Esophagus muscularis mucosa (tissue), 4 donors: ENCODE measurements at regions not wholly inside any gene's neighbourhood (a gene's known extent, or its start where the extent isn't known, plus 50 kb on each side); places are given as distances from the start of the nearest gene placed in this dataset.

Experiments
- DNase-seq: peaks from one replicate; pipeline ENCODE4 v3.0.0-alpha.2; 2017; ENCODE audit errors: extremely low spot score
- H3K27ac ChIP-seq, 4 donors: fragments of 200-600 bp; sonication (generic); replicated peaks in 1 of 4; 1 replicate in 3 of 4; 2 replicates in 1 of 4; pipeline ENCODE4 v1.5.1; 2016 to 2019; ENCODE audit warnings: mild to moderate bottlenecking in 1 of 4
- H3K27me3 ChIP-seq, 4 donors: fragments of 200-600 bp; sonication (generic); one replicate each; pipeline versions ENCODE4 v1.5.1 to v1.6.0; 2016 to 2019
- H3K36me3 ChIP-seq, 4 donors: fragments of 200-600 bp; sonication (generic); one replicate each; pipeline ENCODE4 v1.5.1; 2016 to 2019
- H3K4me1 ChIP-seq, 4 donors: fragments of 200-600 bp; sonication (generic); one replicate each; pipeline ENCODE4 v1.5.1; 2016 to 2019
- H3K4me3 ChIP-seq, 4 donors: fragments of 200-600 bp; sonication (generic); 1 replicate in 2 of 4; 2 replicates in 2 of 4; pipeline ENCODE4 v1.5.1; 2016 to 2019; ENCODE audit warnings: mild to moderate bottlenecking in 4 of 4, moderate library complexity in 1 of 4
- H3K9me3 ChIP-seq, 4 donors: fragments of 200-600 bp; sonication (generic); 1 replicate in 3 of 4; 2 replicates in 1 of 4; pipeline ENCODE4 v1.5.1; 2016 to 2019
- CTCF ChIP-seq, 3 experiments: fragments of 200-600 bp in 2 of 3; fragments of 450-650 bp in 1 of 3; sonication (generic) in 2 of 3; IDR thresholded peaks; one replicate each; pipeline ENCODE4 v1.5.1; 2017 to 2019; ENCODE audit warnings: antibody characterized with exemption in 3 of 3, mild to moderate bottlenecking in 2 of 3, moderate library complexity in 1 of 3
- EP300 ChIP-seq: sonication (generic); formaldehyde crosslinking; IDR thresholded peaks from one replicate; pipeline ENCODE4 v1.6.1; 2017; ENCODE audit warnings: antibody characterized with exemption
- POLR2A ChIP-seq: fragments of 450-650 bp; IDR thresholded peaks from one replicate; pipeline ENCODE4 v1.6.1; 2017; ENCODE audit warnings: antibody characterized with exemption, moderate library complexity, mild to moderate bottlenecking, low read depth
- POLR2AphosphoS5 ChIP-seq, 2 donors: sonication (generic); formaldehyde crosslinking; IDR thresholded peaks; one replicate each; pipeline ENCODE4 v1.6.1; 2017; ENCODE audit warnings: antibody characterized with exemption in 2 of 2
- WGBS: methylation state at CpG from one replicate; pipeline ENCODE4 v1.1.5; 2018; 5-methylcytosine and 5-hydroxymethylcytosine counted together
- intact Hi-C: fragments of 100-400 bp; cut with DNase I; formaldehyde crosslinking; loops from one replicate; pipeline ENCODE4 v1.15.1; 2023

- no peak for DNase-seq
Observed at GRCh38 chr12:114478865-114479264, 72.9 kb upstream of the TBX5 start.

GRCh38 chr12:114477989-114478395 is 72.0 kb upstream of the TBX5 start:
- H3K9me3 ChIP-seq = no peaks in the 10 kb centered on the region
- TF ChIP-seq POLR2AphosphoS5 (IDR thresholded peaks at IDR 0.05) = no peak
- no peak for TF ChIP-seq CTCF (IDR thresholded peaks at IDR 0.05)
- TF ChIP-seq POLR2A = no peak
- no peak for TF ChIP-seq EP300
- no peak for DNase-seq
- peaks cover 0 to 70% (median 12%) of the 10 kb centered on the region in 4 donors for H3K27me3 ChIP-seq
- no peak overlapping the region for H3K27ac ChIP-seq
- intact Hi-C loops = loop anchor here (5.0 to 10.0 kb wide), 2 partner anchors 123 to 311 kb away; no protein-coding TSS in a partner anchor
- H3K4me1 ChIP-seq = peaks cover 13 to 21% (median 19%) of the 10 kb centered on the region in 4 donors
- no peak overlapping the region for H3K4me3 ChIP-seq
- 67% methylated on average over 5 of the region's 5 CpGs for WGBS
- no peaks in the 10 kb centered on the region for H3K36me3 ChIP-seq

More at GRCh38 chr12:114478865-114479264, 72.9 kb upstream of the TBX5 start:
- Histone ChIP-seq H3K9me3 (no peaks in the 10 kb centered on the region), H3K36me3 (no peaks in the 10 kb centered on the region), H3K27ac (no peak overlapping the region), H3K27me3 (peaks cover 0 to 75% (median 12%) of the 10 kb centered on the region in 4 donors), H3K4me1 (peaks cover 13 to 21% (median 19%) of the 10 kb centered on the region in 4 donors), H3K4me3 (no peak overlapping the region)
- 73% methylated on average over 5 of the region's 5 CpGs for WGBS
- intact Hi-C loops = loop anchor here (5.0 to 10.0 kb wide), 2 partner anchors 124 to 312 kb away; no protein-coding TSS in a partner anchor
- TF ChIP-seq EP300 (no peak), CTCF (IDR thresholded peaks at IDR 0.05) (no peak), POLR2AphosphoS5 (IDR thresholded peaks at IDR 0.05) (no peak), POLR2A (no peak)

- Histone ChIP-seq H3K4me3 (no peak overlapping the region), H3K4me1 (peaks cover 13 to 18% (median 16%) of the 10 kb centered on the region in 4 donors), H3K36me3 (no peaks in the 10 kb centered on the region), H3K9me3 (no peaks in the 10 kb centered on the region), H3K27ac (no peak overlapping the region), H3K27me3 (peaks cover 0 to 52% (median 12%) of the 10 kb centered on the region in 4 donors)
- WGBS = 32% methylated on average over 2 of the region's 2 CpGs
- TF ChIP-seq CTCF (IDR thresholded peaks at IDR 0.05) = peak; percentile 62 to 77 (median 71)
- no peak for TF ChIP-seq EP300
- DNase-seq = no peak
- intact Hi-C loops = loop anchor here (5.0 to 10.0 kb wide), 2 partner anchors 121 to 309 kb away; no protein-coding TSS in a partner anchor
Observed at GRCh38 chr12:114476159-114476558, 70.2 kb upstream of the TBX5 start.

GRCh38 chr12:114473717-114474116 is 67.8 kb upstream of the TBX5 start:
- intact Hi-C loops = loop anchor here (10.0 kb wide), 1 partner anchor 119 kb away; no protein-coding TSS in a partner anchor
- WGBS = 74% methylated on average over 3 of the region's 3 CpGs
- peaks cover 0 to 27% (median 0%) of the 10 kb centered on the region in 4 donors for H3K27me3 ChIP-seq

More at GRCh38 chr12:114473717-114474116, 67.8 kb upstream of the TBX5 start:
- no peak for DNase-seq
- no peak overlapping the region for H3K27ac ChIP-seq
- no peaks in the 10 kb centered on the region for H3K9me3 ChIP-seq
- no peak overlapping the region for H3K4me3 ChIP-seq
- no peaks in the 10 kb centered on the region for H3K4me1 ChIP-seq
- TF ChIP-seq CTCF (IDR thresholded peaks at IDR 0.05) (no peak), EP300 (no peak), POLR2AphosphoS5 (IDR thresholded peaks at IDR 0.05) (no peak), POLR2A (no peak)
- no peaks in the 10 kb centered on the region for H3K36me3 ChIP-seq
